Fibroblast of the conjunctiva (primary cell): ENCODE measurements at regions not wholly inside any gene's neighbourhood (a gene's known extent, or its start where the extent isn't known, plus 50 kb on each side); places are given as distances from the start of the nearest gene placed in this dataset.
A peak's percentile ranks its signal among the peaks of the same experiment; 100 is the strongest.
"Not testable (repeated sequence)": the region's sequence is repeated elsewhere in the genome, so short reads cannot be mapped to it uniquely, and the experiment has no call there.

Experiments used
- DNase-seq: peaks from one replicate; pipeline ENCODE4 v3.0.0-alpha.2; 2010; ENCODE audit warnings: low read depth

DNA sequence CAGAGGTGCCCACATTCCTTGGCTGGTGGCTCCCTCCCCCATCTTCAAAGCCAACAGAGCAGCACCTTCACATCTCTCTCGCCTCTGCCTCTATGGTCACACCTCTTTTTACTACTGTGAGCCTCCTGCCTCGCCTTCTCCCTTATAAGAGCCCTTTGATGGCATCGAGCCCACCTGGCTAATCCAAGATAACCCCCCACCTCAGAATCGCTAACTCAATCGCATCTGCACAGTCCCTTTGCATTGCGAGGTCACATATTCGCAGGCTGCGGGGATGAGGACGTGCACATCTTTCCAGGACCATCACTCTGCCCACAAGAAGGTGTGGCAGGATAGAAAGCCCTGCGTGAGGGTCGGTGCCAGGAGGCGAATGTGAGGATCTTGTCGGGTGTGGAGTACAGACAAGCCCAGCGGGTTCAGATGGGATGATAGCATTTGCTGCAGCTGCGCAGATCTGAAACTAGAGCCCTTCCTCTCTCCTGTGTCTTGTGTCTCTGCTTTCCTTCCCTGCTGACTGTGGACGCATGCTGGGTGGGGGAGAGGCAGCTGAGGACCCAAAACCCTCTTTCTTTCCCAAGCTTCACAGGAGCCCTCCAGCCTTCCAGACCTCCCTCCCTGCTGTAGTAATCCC lies 148.3 kb upstream of the HDAC4 start:
- no peak for DNase-seq

DNA sequence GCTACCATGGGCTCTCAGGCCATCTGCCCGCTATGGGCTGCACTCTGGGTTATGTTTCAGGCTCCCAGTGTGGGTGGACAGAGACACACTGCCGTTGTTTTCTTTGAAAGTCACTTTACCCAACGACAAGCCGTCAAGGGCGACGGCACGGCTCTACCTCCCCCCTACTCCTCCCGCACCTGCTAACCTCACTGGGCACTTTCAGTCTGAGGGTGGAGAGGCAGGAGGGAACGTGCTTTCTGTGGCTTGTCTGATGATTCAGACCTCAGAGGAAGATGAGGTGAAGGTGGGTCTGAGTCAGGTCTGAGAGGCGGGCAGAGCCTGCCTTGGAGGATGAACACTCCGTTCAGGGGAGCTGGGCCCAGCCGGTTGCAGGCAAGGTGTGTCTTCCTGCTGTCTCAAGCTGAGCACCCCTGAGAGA lies 147.6 kb upstream of the HDAC4 start:
- DNase-seq, result no peak

DNA sequence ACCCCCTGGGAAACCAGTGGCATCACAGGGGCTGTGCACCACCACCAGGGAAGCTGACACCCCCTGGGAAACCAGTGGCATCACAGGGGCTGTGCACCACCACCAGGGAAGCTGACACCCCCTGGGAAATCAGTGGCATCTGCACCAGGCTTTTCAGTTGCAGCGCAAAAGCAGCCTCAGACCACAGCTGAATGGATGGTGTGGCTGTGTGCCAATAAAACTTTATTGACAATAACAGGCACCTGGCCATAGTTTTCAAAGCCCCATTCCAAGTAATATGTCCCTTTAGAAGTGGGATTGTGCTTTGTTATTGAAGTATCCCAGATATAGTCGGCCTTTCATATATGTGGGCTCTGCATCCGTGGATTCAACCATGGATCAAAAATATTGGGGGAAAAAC lies 146.3 kb upstream of the HDAC4 start:
- DNase-seq, result not testable (repeated sequence)

DNA sequence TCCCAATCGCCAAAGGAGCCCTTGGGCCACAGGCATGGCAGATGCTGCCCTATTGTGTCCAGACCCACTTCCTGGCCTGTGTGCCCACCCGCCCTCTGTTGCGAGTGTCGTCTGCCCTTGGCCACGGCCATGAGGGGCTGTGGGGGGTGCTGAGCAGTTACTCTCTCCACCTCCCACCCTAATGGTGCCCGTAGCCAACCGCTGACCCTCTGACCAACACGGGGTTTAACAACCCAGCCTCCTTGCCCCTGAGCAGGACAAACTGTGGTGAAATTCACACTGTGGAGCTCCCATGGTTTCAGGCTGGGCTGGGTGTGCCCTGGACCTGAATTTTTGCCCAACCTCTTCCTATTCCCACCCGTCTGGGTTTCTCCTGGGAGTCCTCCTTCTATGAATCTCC lies 145.7 kb upstream of the HDAC4 start:
- no peak for DNase-seq

DNA sequence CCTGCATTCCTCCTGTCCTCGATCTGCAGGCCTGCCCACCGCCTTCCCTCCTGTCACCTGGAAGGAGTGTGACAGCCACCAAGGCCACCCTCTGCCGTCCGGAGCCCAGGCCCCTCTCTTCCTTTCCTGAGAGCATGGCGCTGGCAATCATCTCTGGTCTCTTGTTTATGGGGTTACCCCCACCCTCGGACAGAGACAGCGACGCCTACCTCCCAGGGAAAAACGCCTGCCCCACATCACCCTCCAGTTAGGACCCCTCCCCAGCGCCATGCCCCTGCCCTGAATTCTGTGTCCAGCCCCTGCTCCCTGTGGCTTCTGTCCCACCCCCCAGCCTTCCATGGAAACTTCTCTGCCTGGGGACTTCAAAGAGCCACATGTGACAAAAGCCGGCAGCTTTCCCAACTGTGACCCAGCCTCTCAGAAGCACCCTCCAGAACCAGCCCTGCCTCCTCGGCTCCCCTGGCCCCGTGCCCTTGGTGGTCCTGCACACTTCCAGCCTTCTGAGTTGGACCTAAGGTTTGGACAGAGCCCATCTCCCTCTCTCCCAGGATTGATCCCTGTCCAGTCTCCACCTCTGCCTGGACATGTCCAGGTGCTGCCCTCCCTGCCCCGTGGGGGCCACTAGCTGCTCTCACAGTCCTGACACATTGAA lies 145.0 kb upstream of the HDAC4 start:
- no peak for DNase-seq

DNA sequence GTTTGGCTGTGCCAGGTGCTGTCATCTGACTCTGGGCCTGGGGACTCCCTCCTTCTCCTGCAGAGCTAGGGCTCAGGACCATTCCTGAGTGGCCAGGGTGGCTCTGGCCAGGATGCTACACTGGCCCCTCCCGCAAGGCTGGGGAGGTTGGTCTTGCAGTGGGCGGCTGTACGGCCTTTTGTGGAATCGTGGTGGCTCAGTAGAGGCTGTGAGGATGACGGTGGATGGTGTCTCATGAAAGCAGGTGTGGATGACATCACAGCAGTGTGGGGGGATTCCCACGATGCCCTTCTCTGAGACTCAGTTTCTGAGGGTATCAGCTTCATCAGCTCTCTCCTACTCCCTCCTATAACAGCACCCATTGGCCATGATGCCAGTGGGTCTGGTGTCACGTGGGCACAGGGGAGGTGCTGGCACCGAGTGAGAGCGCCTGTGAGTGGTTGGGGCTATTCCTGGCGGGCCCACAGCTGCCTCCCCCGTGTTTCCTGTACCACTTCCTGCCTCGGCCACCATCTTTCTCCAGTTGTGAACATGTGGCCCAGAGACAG lies 144.2 kb upstream of the HDAC4 start:
- DNase-seq, result no peak

DNA sequence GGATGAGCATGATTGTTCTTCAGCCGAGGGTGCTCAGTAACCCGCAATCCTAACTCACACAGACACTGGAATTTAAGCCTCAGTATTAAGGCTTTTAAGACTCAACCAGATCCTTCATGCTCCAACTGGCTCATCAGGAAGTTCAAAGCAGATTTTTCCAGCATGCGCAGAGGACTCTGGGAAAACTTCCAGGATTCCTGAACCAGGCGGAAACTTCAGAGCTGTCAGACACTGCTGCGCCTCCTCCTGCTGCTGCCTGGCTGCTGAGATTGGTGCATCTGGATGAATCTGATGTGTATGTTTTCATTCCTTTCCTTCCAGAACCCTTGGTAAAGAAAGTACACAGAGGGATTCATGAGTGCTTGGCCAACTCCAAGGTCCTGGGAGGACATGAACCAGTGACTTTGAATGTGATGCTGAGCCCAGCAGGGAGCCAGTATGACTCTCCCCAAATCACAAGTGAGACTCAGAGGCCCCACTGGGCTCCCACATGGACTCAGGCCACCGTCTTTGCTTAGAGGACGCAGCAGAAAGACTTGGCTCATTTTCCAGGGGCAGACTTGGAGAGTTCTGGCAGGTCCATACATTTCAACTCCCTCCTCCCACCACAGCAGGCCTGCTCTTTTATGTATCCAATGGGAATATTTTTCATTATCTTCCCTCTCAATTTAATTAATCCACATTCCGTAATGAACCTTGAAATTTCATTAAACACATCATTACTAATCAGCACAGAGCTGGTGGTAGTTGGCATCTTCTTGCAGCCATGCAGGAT lies 143.5 kb upstream of the HDAC4 start:
- no peak for DNase-seq

DNA sequence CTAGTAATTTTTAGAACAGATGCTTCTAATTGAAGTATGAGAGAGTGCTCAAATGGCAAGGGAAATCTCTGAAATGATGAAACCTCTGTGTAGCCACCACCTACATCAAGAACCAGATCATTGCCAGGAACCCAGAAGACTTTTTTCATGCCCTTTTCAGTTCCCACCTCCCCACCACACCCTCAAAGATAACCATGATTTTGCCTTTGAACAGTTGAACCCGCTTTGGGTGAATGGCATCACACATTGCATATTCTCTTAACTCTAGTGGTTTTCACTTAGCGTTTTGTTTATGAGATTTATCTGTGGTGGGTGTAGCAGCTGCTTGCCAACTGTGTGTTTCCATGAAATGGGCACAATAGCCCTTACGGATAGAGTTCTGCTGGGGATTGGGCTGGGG lies 142.9 kb upstream of the HDAC4 start:
- no peak for DNase-seq

DNA sequence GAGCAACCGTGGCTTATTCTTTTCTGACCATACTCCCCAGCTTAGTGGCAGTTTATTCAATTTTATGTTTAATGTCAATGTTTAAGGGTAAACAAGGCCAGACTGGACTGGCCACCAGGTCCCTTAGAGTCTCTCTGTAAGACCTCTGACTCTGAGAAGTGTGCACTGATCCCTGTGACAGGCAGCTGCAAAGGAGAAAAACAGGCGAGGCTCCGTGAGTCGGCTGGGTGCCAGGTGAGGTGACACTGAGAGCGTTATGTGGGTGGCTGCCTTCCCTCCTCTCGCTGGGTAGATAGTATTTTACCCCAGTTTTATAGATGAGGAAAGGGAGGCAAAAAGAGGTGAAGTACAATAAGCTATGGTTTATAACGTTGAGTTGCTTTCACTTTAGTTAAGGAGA lies 139.4 kb upstream of the HDAC4 start:
- DNase-seq, result no peak

DNA sequence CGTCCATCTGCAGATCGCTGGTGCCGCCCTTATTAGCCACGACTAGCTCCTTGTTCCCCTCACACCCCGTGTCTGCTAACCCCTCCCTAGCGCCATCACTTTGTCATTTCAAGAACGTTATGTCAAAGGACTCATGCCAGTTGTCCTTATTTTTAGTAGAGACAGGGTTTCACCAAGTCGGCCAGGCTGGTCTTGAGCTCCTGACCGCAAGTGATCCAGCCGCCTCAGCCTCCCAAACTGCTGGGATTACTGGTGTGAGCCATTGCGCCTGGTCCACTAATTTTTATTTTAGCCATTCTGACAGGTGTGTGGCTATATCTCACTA lies 138.9 kb upstream of the HDAC4 start:
- no peak for DNase-seq

DNA sequence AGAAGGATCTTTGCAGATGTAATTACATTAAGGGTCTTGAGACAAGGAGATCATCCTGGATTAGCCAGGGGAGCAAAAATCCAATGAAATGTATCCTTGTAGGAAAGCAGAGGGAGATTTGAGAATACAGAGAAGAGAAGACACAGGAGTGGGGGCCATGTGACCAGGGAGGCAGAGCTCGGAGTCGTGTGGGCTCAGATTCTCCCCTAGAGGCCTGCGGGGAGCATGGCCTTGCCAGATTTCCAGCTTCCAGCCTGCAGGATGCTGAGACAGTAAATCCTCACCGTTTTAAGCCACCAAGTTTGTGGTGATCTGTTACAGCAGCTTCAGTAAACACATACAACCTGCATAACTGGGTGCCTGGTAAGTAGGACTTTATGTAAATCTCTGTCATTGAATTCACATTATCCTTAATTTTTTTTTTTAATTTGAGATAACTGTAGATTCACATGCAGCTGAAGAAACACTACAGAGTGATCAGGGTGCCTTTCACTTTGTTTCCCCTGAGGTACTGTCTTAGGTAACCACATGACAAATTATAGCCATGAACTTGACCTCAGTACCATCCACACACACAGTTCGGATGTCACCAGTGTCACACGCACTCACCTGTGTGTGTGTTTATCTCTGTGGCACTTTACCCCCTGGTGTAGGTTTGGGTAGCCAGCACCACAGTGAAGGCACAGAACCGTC lies 138.4 kb upstream of the HDAC4 start:
- DNase-seq, result no peak

DNA sequence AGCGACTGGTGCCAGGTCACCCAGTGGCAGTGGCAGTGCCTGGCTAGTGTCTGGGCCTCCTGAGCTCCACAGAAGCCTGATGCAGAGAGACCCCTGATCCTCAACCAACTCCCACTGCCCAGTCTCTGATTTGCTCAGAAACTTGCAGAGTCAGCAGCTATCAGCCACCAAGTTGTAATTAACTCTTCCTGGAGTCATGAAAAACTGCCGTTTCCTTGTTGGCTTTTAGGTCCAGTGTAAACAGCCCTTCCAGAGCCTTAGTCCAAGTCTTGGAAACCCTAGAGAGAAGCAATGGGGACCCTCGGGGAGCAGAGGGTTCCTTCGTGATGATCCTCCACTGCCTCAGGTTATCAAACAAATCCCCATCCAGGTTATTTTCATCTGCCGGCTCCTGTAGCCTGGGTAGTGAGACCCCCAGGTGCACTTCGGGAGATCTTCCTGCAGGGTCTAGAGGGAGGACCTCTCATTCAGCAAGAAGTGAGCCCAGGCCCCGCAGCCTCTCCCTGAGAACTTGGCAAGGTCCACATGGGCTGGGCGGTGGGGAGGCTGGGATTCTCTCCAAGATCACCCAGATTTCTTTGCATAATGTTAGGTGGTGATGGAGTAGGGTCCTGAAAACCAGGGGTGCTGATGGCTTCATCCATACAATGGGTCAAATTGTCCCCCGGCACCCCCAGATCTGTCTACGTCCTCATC lies 137.7 kb upstream of the HDAC4 start:
- DNase-seq, result no peak

DNA sequence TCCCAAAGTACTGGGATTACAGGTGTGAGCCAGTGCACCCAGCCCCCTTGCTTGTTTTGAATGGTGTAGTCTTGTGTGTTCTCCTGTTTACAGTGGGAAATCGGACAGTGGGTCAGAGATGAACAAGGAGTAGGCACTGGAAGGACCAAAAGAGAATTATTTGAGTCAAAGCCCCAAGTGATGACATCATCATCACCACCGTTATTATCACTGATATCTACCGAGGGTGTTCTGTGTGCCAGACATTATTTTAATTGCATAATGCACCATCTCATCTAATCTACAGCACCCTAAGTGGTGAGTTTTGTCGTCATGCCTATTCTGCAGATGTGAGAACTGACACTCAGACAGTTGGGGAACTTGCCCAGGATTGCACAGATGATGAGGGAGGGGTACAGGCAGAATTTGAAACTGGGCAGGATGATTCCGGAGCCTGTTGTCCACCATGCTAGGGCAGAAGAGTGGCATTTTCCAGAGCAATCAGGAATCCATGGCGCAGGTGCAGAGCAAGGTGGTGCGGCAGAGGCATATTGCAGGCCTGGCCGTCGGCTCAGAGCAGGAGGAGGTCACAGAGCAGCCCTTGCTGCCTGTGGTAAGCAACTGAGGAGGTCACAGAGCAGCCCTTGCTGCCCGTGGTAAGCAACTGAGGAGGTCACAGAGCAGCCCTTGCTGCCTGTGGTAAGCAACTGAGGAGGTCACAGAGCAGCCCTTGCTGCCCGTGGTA lies 137.0 kb upstream of the HDAC4 start:
- no peak for DNase-seq

DNA sequence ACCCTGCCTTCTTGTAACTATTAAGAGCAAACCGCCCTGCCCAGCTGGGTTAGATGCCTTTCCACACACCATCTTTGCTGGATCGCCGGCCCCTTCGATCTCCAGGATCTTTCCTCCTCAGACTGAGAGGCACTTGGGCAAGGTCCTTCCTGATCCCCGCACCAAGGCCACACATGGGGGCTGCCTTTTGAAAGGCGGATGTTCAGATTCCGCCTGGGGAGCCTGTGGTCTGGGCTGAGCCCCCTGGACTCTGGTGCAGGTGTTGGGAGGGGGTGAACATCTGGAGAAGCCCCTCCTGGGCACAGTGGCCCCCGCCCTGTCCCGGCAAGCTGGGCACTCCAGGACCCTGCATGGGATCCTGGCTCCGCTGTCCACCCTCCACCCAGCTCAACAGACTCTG lies 135.4 kb upstream of the HDAC4 start:
- no peak for DNase-seq

DNA sequence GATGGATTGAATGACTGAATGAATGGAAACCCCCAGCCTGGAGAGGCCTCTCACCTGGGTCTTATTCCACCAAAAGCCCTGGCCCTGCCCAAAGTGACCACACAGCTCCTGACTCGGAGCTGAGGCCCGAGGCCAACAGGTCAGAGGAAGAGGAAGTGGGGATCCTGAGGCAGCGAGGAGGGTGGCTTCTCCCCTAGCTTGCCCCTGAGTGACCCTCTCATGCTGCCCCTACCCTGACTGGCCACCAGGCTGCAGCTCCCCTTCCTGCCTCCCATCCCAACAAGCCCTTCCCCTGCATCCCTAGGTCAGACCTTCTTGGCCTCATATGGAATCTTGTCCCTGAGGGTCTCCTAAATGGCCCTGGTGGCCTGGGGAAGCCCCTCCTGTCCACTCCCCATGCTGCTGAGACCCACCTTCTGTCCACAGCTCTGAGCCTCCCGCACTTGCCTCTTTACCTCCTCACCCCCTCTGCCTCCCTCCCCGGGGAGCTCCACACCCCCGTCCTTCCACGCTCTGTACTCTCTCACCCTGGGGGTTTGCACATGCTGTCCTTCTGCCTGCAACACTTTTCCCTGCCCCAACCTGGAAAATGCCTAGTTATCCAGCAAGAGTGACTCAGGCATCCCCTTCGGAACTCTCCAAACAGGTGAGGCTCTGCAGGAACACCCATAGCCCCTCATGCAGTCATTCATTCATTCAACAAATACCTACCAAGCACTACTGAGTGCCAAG lies 134.8 kb upstream of the HDAC4 start:
- no peak for DNase-seq

DNA sequence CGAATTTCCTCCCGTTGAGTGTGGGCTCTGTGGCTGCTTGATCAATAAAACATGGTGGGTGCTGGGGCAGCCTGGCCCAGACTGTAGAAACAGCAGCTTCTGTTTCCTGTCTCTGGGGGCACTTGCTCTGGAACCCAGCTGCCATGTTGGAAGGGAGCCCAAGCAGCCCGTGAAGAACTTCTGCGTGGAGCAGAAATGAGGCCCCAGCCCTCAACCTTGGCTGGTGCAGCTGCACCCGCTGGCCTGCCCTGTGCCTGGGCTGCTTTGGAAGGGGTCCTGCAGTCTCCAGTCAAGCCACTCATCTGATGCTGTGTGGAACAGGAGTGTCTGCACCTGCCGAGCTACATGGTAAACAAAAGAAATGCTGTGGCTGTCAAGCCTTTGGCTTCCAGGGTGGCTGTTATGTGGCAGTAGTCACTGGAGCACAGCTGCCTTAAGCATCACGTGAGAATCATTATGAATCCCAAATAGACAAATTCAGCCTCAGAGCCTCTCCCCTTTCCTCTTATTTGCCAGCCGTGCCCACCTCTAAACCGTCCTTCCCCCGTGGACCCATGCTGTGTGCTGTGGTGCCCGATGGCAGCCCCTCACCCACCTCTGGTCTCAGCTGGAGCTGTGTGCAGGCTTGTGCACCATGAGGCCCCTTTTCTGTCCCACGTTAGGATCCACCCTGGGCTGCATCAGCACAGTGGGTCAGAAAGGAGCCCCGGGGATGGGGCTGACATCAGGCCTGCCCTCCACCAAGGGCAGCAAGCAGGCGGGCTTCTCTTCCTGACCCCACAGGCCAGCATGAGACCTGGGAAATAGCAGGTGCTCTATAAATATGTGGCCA lies 134.0 kb upstream of the HDAC4 start:
- DNase-seq, result no peak

DNA sequence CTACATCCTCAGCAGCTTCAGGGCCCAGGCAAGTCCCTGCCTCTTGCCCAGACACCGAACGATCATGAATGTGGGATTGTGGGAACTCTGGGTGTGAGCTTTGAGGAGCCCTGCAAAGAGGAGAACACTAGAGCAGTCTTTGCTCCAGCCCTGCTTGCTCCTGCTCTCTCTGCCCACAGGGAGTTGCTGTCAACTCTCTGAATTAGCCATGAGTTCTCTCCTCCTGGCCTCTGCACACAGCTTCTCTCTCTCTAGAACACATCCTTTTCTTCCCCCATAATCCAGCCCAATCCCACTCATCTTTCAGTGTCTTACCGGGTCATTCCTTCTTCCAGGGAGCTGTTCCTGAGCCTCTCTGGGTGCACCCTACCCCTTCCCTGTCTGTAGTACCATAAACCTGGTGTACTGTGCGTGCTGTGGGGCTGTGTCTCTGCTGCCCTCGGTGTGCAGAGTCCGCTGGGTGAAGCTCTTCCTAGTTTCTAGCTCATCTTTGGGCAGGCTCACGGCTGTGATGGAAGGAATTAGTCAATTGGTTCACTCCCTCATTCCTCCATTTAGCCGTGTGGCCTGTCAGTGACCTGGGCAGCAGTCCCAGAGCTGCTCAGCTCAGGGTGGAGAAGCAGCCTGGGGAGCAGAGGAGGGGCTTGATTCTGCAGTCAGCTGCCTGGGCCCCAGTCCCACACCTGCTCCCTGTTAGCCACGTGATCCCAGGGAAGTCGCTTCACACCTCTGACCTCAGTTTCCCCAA lies 132.9 kb upstream of the HDAC4 start:
- DNase-seq, result peak; percentile 10

DNA sequence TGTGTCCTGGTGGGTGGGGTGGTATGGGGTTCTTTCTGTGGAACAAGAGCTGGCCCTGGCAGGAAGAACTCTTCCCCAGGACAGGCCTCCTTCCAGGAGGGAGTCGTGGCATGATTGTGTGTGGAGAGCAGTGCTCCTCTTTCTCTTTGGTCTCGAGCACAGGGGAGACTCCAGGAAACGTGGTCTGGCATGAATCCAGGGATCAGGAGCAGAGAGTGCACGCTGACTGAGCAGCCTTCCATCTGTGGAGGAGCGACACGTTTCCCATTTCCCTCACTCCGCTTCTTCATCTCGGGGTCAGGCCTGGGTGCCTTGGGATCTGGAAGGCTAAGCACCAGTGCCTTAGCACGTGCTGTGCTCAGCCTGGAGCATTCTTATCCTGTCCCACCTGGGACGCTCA lies 132.0 kb upstream of the HDAC4 start:
- DNase-seq, result no peak

DNA sequence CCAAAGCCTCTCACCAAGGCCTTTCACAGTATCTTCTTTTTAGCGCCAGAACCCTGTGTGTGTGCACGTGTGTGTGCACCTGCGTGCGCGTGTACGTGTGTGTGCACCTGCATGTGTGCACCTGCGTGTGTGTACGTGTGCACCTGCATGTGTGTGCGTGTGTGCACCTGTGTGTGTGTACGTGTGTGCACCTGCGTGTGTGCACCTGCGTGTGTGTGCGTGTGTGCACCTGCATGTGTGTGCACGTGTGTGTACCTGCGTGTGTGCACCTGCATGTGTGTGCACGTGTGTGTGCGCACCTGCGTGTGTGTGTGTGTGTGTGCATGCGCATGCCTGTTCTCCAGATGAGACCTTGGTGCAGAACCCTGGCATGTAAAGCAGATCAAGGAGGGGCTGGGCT lies 131.4 kb upstream of the HDAC4 start:
- DNase-seq, result no peak
